Gastrocnemius medialis (tissue), 4 donors: ENCODE measurements at regions not wholly inside any gene's neighbourhood (a gene's known extent, or its start where the extent isn't known, plus 50 kb on each side); places are given as distances from the start of the nearest gene placed in this dataset.
A peak's percentile ranks its signal among the peaks of the same experiment; 100 is the strongest.

ENCODE experiments used
- ATAC-seq, 2 donors: fragments of 150-250 bp; one replicate each; pipeline ENCODE4 v1.9.1; 2016
- DNase-seq, 2 donors: peaks; one replicate each; pipeline ENCODE4 v3.0.0-alpha.2; 2019
- H3K27ac ChIP-seq, 4 donors: fragments of 200-600 bp; sonication (generic); 1 replicate in 1 of 4; 2 replicates in 3 of 4; pipeline ENCODE4 v1.5.1; 2016 to 2018; ENCODE audit warnings: mild to moderate bottlenecking in 2 of 4, moderate library complexity in 1 of 4
- H3K27me3 ChIP-seq, 3 donors: fragments of 200-600 bp; sonication (generic) in 2 of 3; 1 replicate in 1 of 3; 2 replicates in 2 of 3; pipeline versions ENCODE4 v1.5.1 to v1.6.0; 2016 to 2019; ENCODE audit warnings: mild to moderate bottlenecking in 1 of 3, moderate library complexity in 1 of 3
- H3K36me3 ChIP-seq, 2 donors: fragments of 200-600 bp; sonication (generic) in 1 of 2; one replicate each; pipeline ENCODE4 v1.5.1; 2017 to 2018
- H3K4me1 ChIP-seq, 2 donors: fragments of 200-600 bp; sonication (generic) in 1 of 2; one replicate each; pipeline ENCODE4 v1.5.1; 2016 to 2017; ENCODE audit warnings: mild to moderate bottlenecking in 2 of 2
- H3K4me3 ChIP-seq, 4 donors: fragments of 200-600 bp; sonication (generic) in 3 of 4; 1 replicate in 1 of 4; 2 replicates in 3 of 4; pipeline ENCODE4 v1.5.1; 2016 to 2019; ENCODE audit warnings: mild to moderate bottlenecking in 2 of 4
- H3K9me3 ChIP-seq, 3 donors: fragments of 200-600 bp; sonication (generic) in 2 of 3; 1 replicate in 1 of 3; 2 replicates in 2 of 3; pipeline ENCODE4 v1.5.1; 2016 to 2019
- CTCF ChIP-seq, 5 experiments: fragments of 450-650 bp in 3 of 5; fragments of 200-600 bp in 2 of 5; sonication (generic) in 2 of 5; IDR thresholded peaks in 4 of 5; conservative IDR thresholded peaks in 1 of 5; 1 replicate in 4 of 5; 2 replicates in 1 of 5; pipeline ENCODE4 v1.5.1; 2016 to 2019; ENCODE audit warnings: antibody characterized with exemption in 5 of 5, mild to moderate bottlenecking in 3 of 5, moderate library complexity in 3 of 5
- POLR2A ChIP-seq, 2 donors: fragments of 450-650 bp; IDR thresholded peaks; one replicate each; pipeline ENCODE4 v1.6.1; 2017; ENCODE audit warnings: antibody characterized with exemption in 2 of 2, mild to moderate bottlenecking in 2 of 2, moderate library complexity in 2 of 2
- in situ Hi-C, 4 donors: fragments of 200-750 bp; cut with MboI; loops; one replicate each; pipeline versions ENCODE4 v1.15.0 to v1.8.0; 2017; ENCODE audit warnings: low sequenced_read_pairs in 4 of 4
- intact Hi-C: fragments of 100-400 bp; cut with DNase I; formaldehyde crosslinking; loops from one replicate; pipeline ENCODE4 v1.15.1; 2023; ENCODE audit warnings: low total_unique reads

DNA sequence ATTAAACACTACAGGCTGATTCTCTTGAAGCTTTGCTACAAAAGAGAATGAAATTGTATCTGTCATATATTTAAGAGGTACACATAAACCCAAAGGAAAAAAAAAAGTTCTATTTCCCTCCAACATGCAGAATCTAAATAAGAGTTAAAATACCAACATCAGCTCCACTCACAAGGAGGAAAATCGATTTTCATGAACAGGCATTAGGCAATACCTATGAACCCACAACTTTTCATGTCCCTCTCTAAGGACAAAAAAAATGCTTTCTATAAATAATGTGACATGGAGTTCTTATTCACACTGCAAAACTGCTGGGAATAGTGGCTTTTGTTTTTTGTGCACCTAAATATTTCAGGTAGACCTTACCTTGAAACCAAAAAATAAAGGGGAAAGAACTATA lies 192.5 kb downstream of the KLF12 start:
- H3K4me1 ChIP-seq = peaks cover 0 to 20% of the 10 kb centered on the region in 2 donors
- intact Hi-C loops = no loop called here

DNA sequence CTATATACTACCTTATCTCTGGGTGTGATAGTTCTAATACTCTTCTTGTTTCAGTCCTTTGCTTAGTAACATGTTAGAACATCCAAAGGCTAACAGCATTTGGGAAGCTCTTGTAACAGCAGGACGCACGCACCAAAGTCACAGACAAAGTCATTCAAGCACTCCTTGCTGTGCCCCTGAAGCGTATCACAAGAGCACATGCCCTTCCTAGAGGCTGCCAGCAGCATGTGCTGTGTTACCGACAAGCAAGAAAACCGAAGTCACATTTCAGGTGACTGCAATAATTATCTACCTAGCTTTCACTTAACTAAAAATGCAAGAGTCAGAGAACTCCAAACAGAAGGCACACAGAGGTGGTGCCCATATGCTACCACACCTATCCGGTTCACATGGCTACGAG lies 194.1 kb downstream of the KLF12 start:
- Histone ChIP-seq H3K4me1 (peaks cover 0 to 10% of the 10 kb centered on the region in 2 donors), H3K27me3 (no peaks in the 10 kb centered on the region), H3K4me3 (no peak overlapping the region), H3K9me3 (no peaks in the 10 kb centered on the region), H3K27ac (no peak overlapping the region), H3K36me3 (no peaks in the 10 kb centered on the region)
- in situ Hi-C loops (no loop called here), intact Hi-C loops (no loop called here)
- TF ChIP-seq POLR2A (IDR thresholded peaks at IDR 0.05) (no peak), CTCF (IDR thresholded peaks at IDR 0.05 in 4 of 5, conservative IDR thresholded peaks at IDR 0.05 in 1 of 5) (no peak)
- DNase-seq (peak; percentile 8 to 30), ATAC-seq (peak; percentile 65 to 68)

More for the DNA sequence above, 192.5 kb downstream of the KLF12 start:
- Histone ChIP-seq H3K4me3 (no peak overlapping the region), H3K27ac (no peak overlapping the region), H3K36me3 (no peaks in the 10 kb centered on the region), H3K27me3 (no peaks in the 10 kb centered on the region), H3K9me3 (no peaks in the 10 kb centered on the region)
- in situ Hi-C loops = no loop called here
- no peak for TF ChIP-seq POLR2A (IDR thresholded peaks at IDR 0.05)
- no peak for TF ChIP-seq CTCF (IDR thresholded peaks at IDR 0.05 in 4 of 5, conservative IDR thresholded peaks at IDR 0.05 in 1 of 5)
- DNase-seq = no peak
- no peak for ATAC-seq

DNA sequence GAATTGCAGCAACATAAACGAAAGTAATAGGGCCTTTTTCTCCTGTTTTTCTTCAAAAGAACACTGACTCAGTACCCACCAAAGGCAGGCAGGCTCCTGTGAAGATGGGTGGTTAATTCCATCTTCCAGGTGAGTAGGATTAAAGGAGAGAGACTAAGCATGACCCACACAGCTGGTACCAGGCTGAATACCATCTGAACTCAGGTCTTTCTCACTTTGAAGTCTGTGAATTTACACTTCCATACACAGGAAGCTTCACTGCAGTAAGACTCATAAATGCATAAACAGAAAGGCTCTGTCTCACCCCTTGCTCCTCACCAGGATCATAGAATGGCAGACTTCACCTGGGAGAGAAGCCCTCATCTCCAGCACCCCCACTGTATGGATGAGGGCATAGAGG lies 194.6 kb downstream of the KLF12 start:
- TF ChIP-seq POLR2A (IDR thresholded peaks at IDR 0.05) = no peak
- no peak for TF ChIP-seq CTCF (IDR thresholded peaks at IDR 0.05 in 4 of 5, conservative IDR thresholded peaks at IDR 0.05 in 1 of 5)
- Histone ChIP-seq H3K27ac (no peak overlapping the region), H3K4me3 (no peak overlapping the region), H3K4me1 (peaks cover 0 to 10% of the 10 kb centered on the region in 2 donors), H3K9me3 (no peaks in the 10 kb centered on the region), H3K36me3 (no peaks in the 10 kb centered on the region), H3K27me3 (no peaks in the 10 kb centered on the region)
- intact Hi-C loops = no loop called here
- in situ Hi-C loops = no loop called here
- DNase-seq (no peak), ATAC-seq (no peak)

- H3K9me3 ChIP-seq = no peaks in the 10 kb centered on the region
- no peaks in the 10 kb centered on the region for H3K36me3 ChIP-seq
- ATAC-seq (no peak), DNase-seq (no peak)
- peaks cover 5 to 10% of the 10 kb centered on the region in 2 donors for H3K4me1 ChIP-seq
- no peak for TF ChIP-seq POLR2A (IDR thresholded peaks at IDR 0.05)
- no peak for TF ChIP-seq CTCF (IDR thresholded peaks at IDR 0.05 in 4 of 5, conservative IDR thresholded peaks at IDR 0.05 in 1 of 5)
- in situ Hi-C loops (no loop called here), intact Hi-C loops (no loop called here)
- no peak overlapping the region for H3K27ac ChIP-seq
- H3K27me3 ChIP-seq = no peaks in the 10 kb centered on the region
- no peak overlapping the region for H3K4me3 ChIP-seq
These were observed 195.2 kb downstream of the KLF12 start for GRCh38 chr13:73939071-73939380.

- no peaks in the 10 kb centered on the region for H3K27me3 ChIP-seq
- peaks cover 5 to 7% of the 10 kb centered on the region in 2 donors for H3K4me1 ChIP-seq
- intact Hi-C loops (no loop called here), in situ Hi-C loops (no loop called here)
- ATAC-seq (peak in 1 of 2 donors; percentile 64), DNase-seq (no peak)
- no peaks in the 10 kb centered on the region for H3K9me3 ChIP-seq
- no peak overlapping the region for H3K4me3 ChIP-seq
- H3K36me3 ChIP-seq = no peaks in the 10 kb centered on the region
- H3K27ac ChIP-seq = no peak overlapping the region
- no peak for TF ChIP-seq CTCF (IDR thresholded peaks at IDR 0.05 in 4 of 5, conservative IDR thresholded peaks at IDR 0.05 in 1 of 5)
- TF ChIP-seq POLR2A (IDR thresholded peaks at IDR 0.05) = no peak
These were observed 195.7 kb downstream of the KLF12 start for GRCh38 chr13:73938372-73939070.
